Neuron (in vitro differentiated cells): ENCODE measurements at regions not wholly inside any gene's neighbourhood (a gene's known extent, or its start where the extent isn't known, plus 50 kb on each side); places are given as distances from the start of the nearest gene placed in this dataset.
"Not testable (repeated sequence)": the region's sequence is repeated elsewhere in the genome, so short reads cannot be mapped to it uniquely, and the experiment has no call there.

Source experiments
- H2AFZ ChIP-seq: one replicate; pipeline ENCODE4 v1.6.1; 2013; ENCODE audit warnings: low read depth, mild to moderate bottlenecking, inconsistent platforms, low read length, moderate library complexity
- H3K27me3 ChIP-seq: one replicate; pipeline ENCODE4 v1.6.1; 2013; ENCODE audit warnings: low read length; ENCODE audit not compliant: insufficient read depth
- H3K36me3 ChIP-seq: one replicate; pipeline ENCODE4 v1.6.1; 2013; ENCODE audit warnings: low read length; ENCODE audit not compliant: insufficient read depth
- H3K4me1 ChIP-seq: one replicate; pipeline ENCODE4 v1.6.1; 2013; ENCODE audit warnings: low read length; ENCODE audit not compliant: insufficient read depth
- H3K4me3 ChIP-seq: 2 replicates; pipeline ENCODE4 v1.5.1; 2013; ENCODE audit warnings: mild to moderate bottlenecking, low read length, moderate library complexity
- H3K9me3 ChIP-seq: one replicate; pipeline ENCODE4 v1.6.1; 2013; ENCODE audit warnings: low read length

- Histone ChIP-seq H3K4me3 (no peak overlapping the region), H3K36me3 (no peaks in the 10 kb centered on the region), H3K27me3 (no peaks in the 10 kb centered on the region), H3K4me1 (peaks cover 24% of the 10 kb centered on the region), H2AFZ (no peak overlapping the region), H3K9me3 (no peaks in the 10 kb centered on the region)
Measured at GRCh38 chr1:96559181-96559580, 162.4 kb upstream of the PTBP2 start.

GRCh38 chr1:96559707-96560596, 161.6 kb upstream of the PTBP2 start:
- H3K4me3 ChIP-seq = no peak overlapping the region
- no peak overlapping the region for H2AFZ ChIP-seq
- H3K27me3 ChIP-seq = no peaks in the 10 kb centered on the region

DNA sequence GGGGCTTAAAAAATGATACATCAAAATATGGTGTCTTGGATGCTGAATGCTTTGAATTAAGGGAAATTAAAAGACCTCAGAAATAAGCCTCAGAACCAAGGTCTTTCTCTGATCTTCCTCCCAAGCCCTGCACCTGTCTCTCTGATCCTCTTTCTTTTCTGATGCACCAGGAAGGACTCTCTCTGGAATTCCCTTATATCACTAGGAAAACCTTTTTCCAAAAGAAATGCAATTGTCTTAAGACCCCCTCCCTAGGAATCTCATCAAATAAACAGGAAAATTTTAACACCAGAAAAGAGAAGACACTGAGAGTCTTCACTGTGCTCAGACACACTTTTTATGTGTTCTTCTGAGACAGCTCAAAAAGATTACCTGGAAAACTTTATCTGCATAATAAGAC, 159.5 kb upstream of the PTBP2 start:
- Histone ChIP-seq H3K27me3 (no peaks in the 10 kb centered on the region), H3K4me1 (peaks cover 17% of the 10 kb centered on the region), H3K4me3 (no peak overlapping the region), H2AFZ (no peak overlapping the region), H3K9me3 (no peaks in the 10 kb centered on the region), H3K36me3 (no peaks in the 10 kb centered on the region)

More at GRCh38 chr1:96559707-96560596, 161.6 kb upstream of the PTBP2 start:
- no peaks in the 10 kb centered on the region for H3K36me3 ChIP-seq
- H3K4me1 ChIP-seq = peaks cover 17% of the 10 kb centered on the region
- H3K9me3 ChIP-seq = no peaks in the 10 kb centered on the region

GRCh38 chr1:96564401-96564800, 157.2 kb upstream of the PTBP2 start:
- not testable (repeated sequence) for H3K27me3 ChIP-seq, H2AFZ ChIP-seq, H3K9me3 ChIP-seq, H3K36me3 ChIP-seq, H3K4me3 ChIP-seq, H3K4me1 ChIP-seq

DNA sequence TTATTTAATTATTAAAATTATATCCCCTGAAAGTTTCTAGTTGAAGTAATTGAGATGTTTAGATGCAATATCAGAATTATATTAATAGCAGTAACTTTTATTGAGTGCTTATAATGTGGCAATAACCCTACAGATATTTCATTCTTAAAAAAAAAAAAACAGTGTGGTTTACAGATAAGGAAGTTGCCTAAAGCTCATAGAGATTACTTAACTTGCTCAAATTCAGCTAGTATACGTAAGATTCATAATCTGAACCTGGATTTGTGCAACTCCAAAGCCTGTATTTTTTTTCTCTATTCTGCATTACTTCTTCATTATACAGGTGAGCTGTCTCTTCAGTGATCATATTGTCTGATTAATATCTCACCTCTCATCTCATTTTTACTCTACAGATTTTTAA, 156.0 kb upstream of the PTBP2 start:
- Histone ChIP-seq H3K4me1 (peaks cover 5% of the 10 kb centered on the region), H3K36me3 (no peaks in the 10 kb centered on the region), H3K27me3 (no peaks in the 10 kb centered on the region), H3K9me3 (no peaks in the 10 kb centered on the region), H3K4me3 (no peak overlapping the region), H2AFZ (no peak overlapping the region)

- no peaks in the 10 kb centered on the region for H3K36me3 ChIP-seq
- no peak overlapping the region for H2AFZ ChIP-seq
- peaks cover 5% of the 10 kb centered on the region for H3K4me1 ChIP-seq
- no peaks in the 10 kb centered on the region for H3K9me3 ChIP-seq
- no peaks in the 10 kb centered on the region for H3K27me3 ChIP-seq
- no peak overlapping the region for H3K4me3 ChIP-seq
Measured at GRCh38 chr1:96568639-96569038, 152.9 kb upstream of the PTBP2 start.

DNA sequence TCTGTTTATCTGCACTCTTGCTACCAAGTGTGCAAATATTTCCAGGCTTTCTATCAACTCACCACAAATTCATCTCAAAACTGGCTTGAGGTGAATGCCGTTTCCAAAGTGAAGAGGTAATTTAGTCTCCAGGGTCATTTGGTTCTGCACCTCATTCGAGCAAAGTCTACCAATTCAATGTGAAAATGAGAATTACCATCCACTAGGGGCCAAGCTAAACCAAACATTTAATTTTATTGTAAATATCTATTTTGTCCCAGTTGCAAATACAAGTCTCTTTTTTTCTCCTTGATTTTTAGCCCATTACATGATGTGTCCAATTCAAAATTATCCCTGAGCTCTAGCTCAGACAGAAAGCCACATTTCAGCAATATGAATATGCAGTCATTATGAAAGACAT, 152.3 kb upstream of the PTBP2 start:
- H3K4me3 ChIP-seq = no peak overlapping the region
- no peaks in the 10 kb centered on the region for H3K36me3 ChIP-seq
- H2AFZ ChIP-seq = no peak overlapping the region
- no peaks in the 10 kb centered on the region for H3K9me3 ChIP-seq
- peaks cover 5% of the 10 kb centered on the region for H3K4me1 ChIP-seq
- H3K27me3 ChIP-seq = no peaks in the 10 kb centered on the region

GRCh38 chr1:96579636-96580035, 141.9 kb upstream of the PTBP2 start:
- Histone ChIP-seq H3K27me3 (no peaks in the 10 kb centered on the region), H2AFZ (no peak overlapping the region), H3K4me1 (no peaks in the 10 kb centered on the region), H3K4me3 (no peak overlapping the region), H3K9me3 (peaks cover 4% of the 10 kb centered on the region), H3K36me3 (no peaks in the 10 kb centered on the region)

DNA sequence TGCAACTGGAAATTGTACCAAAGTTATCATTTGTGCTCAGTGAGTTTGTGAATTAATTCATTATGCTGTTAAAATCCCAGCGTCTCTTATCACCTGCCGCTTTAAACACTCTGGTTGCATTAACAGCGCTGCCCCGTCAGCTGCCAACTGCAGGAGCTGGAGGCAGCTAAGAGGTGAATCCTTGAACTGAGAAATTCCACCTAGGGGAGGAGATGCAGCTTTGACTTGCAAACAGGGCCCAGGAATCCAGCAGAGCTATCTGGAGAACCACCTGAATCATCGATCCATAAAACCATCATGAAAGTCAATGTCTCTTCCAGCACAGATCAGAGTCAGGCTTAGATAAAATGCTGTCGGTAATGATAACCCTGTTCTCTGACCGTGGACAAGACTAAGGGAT, 140.7 kb upstream of the PTBP2 start:
- no peak overlapping the region for H3K4me3 ChIP-seq

GRCh38 chr1:96581772-96582171, 139.8 kb upstream of the PTBP2 start:
- Histone ChIP-seq H2AFZ (no peak overlapping the region), H3K27me3 (no peaks in the 10 kb centered on the region), H3K9me3 (peaks cover 2% of the 10 kb centered on the region), H3K36me3 (no peaks in the 10 kb centered on the region), H3K4me3 (no peak overlapping the region), H3K4me1 (no peaks in the 10 kb centered on the region)

More for the DNA sequence above, 140.7 kb upstream of the PTBP2 start:
- no peaks in the 10 kb centered on the region for H3K36me3 ChIP-seq
- no peak overlapping the region for H2AFZ ChIP-seq
- H3K9me3 ChIP-seq = peaks cover 2% of the 10 kb centered on the region
- no peaks in the 10 kb centered on the region for H3K27me3 ChIP-seq
- H3K4me1 ChIP-seq = no peaks in the 10 kb centered on the region

GRCh38 chr1:96583903-96584302, 137.7 kb upstream of the PTBP2 start:
- Histone ChIP-seq H3K4me1 (no peaks in the 10 kb centered on the region), H2AFZ (no peak overlapping the region), H3K4me3 (no peak overlapping the region), H3K27me3 (no peaks in the 10 kb centered on the region), H3K36me3 (no peaks in the 10 kb centered on the region), H3K9me3 (no peaks in the 10 kb centered on the region)

DNA sequence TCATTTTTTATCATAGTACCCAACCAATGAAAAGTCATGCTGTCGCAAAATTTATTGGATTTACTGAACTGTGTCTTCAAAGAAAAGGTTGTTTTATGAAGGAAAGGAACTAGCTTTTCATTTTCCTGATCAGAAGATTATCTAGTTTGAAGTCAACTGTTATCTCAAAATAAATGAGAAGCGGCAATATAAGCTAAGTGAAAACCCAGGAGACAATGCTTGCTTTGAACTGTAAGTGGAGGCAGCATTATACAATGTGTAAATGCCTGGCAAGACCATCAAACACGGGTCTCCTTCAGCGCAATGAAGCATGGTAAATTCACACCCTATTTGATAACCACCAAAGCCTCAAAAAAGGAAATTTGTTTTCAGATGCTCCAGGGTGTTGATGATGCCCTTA, 134.4 kb upstream of the PTBP2 start:
- H3K27me3 ChIP-seq = no peaks in the 10 kb centered on the region
- no peaks in the 10 kb centered on the region for H3K4me1 ChIP-seq
- no peaks in the 10 kb centered on the region for H3K36me3 ChIP-seq
- no peak overlapping the region for H3K4me3 ChIP-seq
- H3K9me3 ChIP-seq = no peaks in the 10 kb centered on the region
- no peak overlapping the region for H2AFZ ChIP-seq

DNA sequence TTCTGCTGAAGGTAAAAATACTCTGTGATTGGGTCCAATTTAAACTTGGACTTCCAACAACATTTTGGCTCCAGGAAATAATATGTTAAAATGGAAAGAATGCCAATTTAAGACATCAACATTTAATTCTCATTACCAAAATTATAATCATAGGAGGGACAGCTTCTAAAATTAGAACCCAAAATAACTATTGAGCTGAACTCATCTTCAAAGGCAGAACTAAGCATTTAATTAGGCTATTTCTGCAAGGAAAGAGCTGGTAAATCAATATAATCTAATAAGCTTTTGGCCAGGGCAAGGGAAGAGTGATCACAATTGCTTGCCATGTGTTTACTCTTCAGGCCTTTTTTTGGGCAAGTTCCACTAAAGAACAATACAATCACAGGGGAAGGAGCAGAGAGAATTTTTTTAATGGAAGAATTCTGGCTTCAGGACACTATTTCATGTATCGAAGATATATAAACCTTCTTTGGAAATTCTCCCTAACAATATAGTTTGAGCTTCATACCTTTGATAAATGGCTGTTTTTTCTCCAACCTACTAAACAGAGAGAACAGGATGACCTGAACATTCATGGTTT, 133.1 kb upstream of the PTBP2 start:
- no peaks in the 10 kb centered on the region for H3K27me3 ChIP-seq
- H3K36me3 ChIP-seq = no peaks in the 10 kb centered on the region
- H2AFZ ChIP-seq = no peak overlapping the region
- no peak overlapping the region for H3K4me3 ChIP-seq
- H3K9me3 ChIP-seq = peaks cover 2% of the 10 kb centered on the region
- H3K4me1 ChIP-seq = no peaks in the 10 kb centered on the region
